Breast epithelium (tissue), 3 donors: ENCODE measurements at regions not wholly inside any gene's neighbourhood (a gene's known extent, or its start where the extent isn't known, plus 50 kb on each side); places are given as distances from the start of the nearest gene placed in this dataset.

Experiments
- CTCF ChIP-seq, 3 donors: fragments of 450-650 bp; IDR thresholded peaks; one replicate each; pipeline ENCODE4 v1.5.1; 2016 to 2017; ENCODE audit warnings: antibody characterized with exemption in 3 of 3, mild to moderate bottlenecking in 3 of 3, moderate library complexity in 3 of 3
- POLR2A ChIP-seq: fragments of 450-650 bp; IDR thresholded peaks from one replicate; pipeline ENCODE4 v1.6.1; 2016; ENCODE audit warnings: antibody characterized with exemption, mild to moderate bottlenecking, moderate library complexity

DNA sequence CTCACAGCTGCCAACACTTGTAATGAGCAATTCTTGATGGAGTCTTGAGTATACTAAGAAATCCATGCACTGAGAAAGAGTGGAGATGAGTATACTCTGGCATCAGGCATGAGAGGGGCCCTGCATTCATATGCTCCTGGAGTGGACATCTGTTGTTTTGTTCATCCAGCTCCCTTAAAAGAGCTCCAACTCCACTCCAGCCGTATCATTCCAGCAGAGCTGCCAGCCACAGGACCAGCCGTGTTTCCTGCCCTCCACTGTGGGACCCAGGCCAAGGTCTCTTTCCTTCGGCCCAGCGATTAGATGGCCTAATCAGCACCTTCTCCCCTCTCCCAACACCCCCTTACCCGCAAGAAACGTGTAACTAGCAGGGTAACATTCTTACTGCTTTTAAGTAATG, 144.5 kb downstream of the OMA1 start:
- no peak for TF ChIP-seq CTCF (IDR thresholded peaks at IDR 0.05)
- no peak for TF ChIP-seq POLR2A
